Loucy (cell line): ENCODE measurements at regions not wholly inside any gene's neighbourhood (a gene's known extent, or its start where the extent isn't known, plus 50 kb on each side); places are given as distances from the start of the nearest gene placed in this dataset.

Source experiments
- H2AFZ ChIP-seq: fragments of 200-600 bp; sonication (generic); 2 replicates; pipeline ENCODE4 v1.6.0; 2016; ENCODE audit warnings: antibody characterized with exemption, mild to moderate bottlenecking, low read length, moderate library complexity
- H3F3A ChIP-seq: fragments of 200-600 bp; 2 replicates; pipeline ENCODE4 v1.6.0; 2016; ENCODE audit warnings: antibody characterized with exemption, low read depth, mild to moderate bottlenecking
- H3K27me3 ChIP-seq: fragments of 200-600 bp; sonication (generic); 2 replicates; pipeline ENCODE4 v1.6.1; 2014; ENCODE audit warnings: low read length, mild to moderate bottlenecking; ENCODE audit not compliant: insufficient read depth, poor library complexity, severe bottlenecking
- H3K36me3 ChIP-seq: fragments of 200-600 bp; sonication (generic); 2 replicates; pipeline ENCODE4 v1.6.1; 2016; ENCODE audit warnings: low read length; ENCODE audit not compliant: insufficient read depth
- H3K4me1 ChIP-seq: fragments of 200-600 bp; sonication (generic); 2 replicates; pipeline ENCODE4 v1.5.1; 2014; ENCODE audit warnings: low read length, mild to moderate bottlenecking; ENCODE audit not compliant: insufficient read depth, poor library complexity, severe bottlenecking
- H3K4me2 ChIP-seq: fragments of 200-600 bp; sonication (generic); 2 replicates; pipeline ENCODE4 v1.6.0; 2014; ENCODE audit warnings: antibody characterized with exemption, low read length, low read depth, mild to moderate bottlenecking; ENCODE audit not compliant: poor library complexity, severe bottlenecking
- H3K4me3 ChIP-seq: fragments of 200-600 bp; sonication (generic); 2 replicates; pipeline ENCODE4 v1.5.1; 2014; ENCODE audit warnings: low read length, mild to moderate bottlenecking, mixed read lengths; ENCODE audit not compliant: poor library complexity, severe bottlenecking
- H3K79me2 ChIP-seq: fragments of 200-600 bp; sonication (generic); 2 replicates; pipeline ENCODE4 v1.6.1; 2014; ENCODE audit warnings: low read length; ENCODE audit not compliant: insufficient read depth
- H3K9ac ChIP-seq: fragments of 200-600 bp; sonication (generic); 2 replicates; pipeline ENCODE4 v1.6.0; 2014; ENCODE audit warnings: mild to moderate bottlenecking, low read depth, low read length, moderate library complexity; ENCODE audit not compliant: poor library complexity, severe bottlenecking
- H3K9me2 ChIP-seq: fragments of 200-600 bp; sonication (generic); replicated peaks from 2 replicates; pipeline ENCODE4 v1.6.1; 2016; ENCODE audit warnings: low read depth, low read length, mixed read lengths
- H3K9me3 ChIP-seq: fragments of 200-600 bp; sonication (generic); 2 replicates; pipeline ENCODE4 v1.6.1; 2014; ENCODE audit warnings: mild to moderate bottlenecking, antibody characterized with exemption, low read length, low read depth; ENCODE audit not compliant: insufficient read depth
- H4K20me1 ChIP-seq: fragments of 200-600 bp; sonication (generic); 2 replicates; pipeline ENCODE4 v1.6.0; 2014; ENCODE audit warnings: antibody characterized with exemption, low read length, mild to moderate bottlenecking; ENCODE audit not compliant: insufficient read depth, poor library complexity, severe bottlenecking
- EZH2phosphoT487 ChIP-seq: fragments of 200-600 bp; IDR thresholded peaks from 2 replicates; pipeline ENCODE4 v1.6.1; 2018; ENCODE audit warnings: antibody characterized with exemption, mild to moderate bottlenecking, moderate library complexity, borderline replicate concordance
- TF ChIP-seq, protein P1 (sequence below): fragments of 200-600 bp; sonication (generic); conservative IDR thresholded peaks from 2 replicates; pipeline ENCODE4 v1.5.1; 2014; ENCODE audit warnings: mild to moderate bottlenecking, antibody characterized with exemption, low read length

DNA sequence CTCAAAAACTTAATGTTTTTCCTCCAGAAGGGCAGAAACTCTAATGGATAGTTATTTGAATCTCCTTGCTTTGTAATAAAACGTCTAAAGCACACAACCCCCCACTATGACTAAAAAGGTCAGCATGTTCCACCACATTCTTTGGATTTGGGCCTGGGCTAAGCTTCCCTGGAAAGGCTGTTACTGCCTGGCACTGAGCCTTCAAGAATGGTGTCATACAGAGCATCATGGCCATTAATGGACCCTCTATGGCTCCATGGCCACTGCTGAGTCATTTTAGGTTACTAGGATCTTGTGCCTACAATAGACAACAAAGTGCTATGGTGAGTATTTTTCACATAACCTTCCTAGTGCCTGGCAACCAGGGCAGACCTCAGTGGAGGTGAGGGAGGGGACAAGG lies 242.6 kb upstream of the FAT3 start:
- Histone ChIP-seq H3K79me2 (no peaks in the 10 kb centered on the region), H3F3A (no peaks in the 10 kb centered on the region), H3K9me3 (no peaks in the 10 kb centered on the region), H3K36me3 (no peaks in the 10 kb centered on the region), H3K4me3 (no peak overlapping the region), H3K9me2 (no peaks in the 10 kb centered on the region), H3K4me1 (no peaks in the 10 kb centered on the region), H3K4me2 (no peak overlapping the region), H4K20me1 (no peaks in the 10 kb centered on the region), H3K9ac (no peak overlapping the region), H2AFZ (no peak overlapping the region), H3K27me3 (no peaks in the 10 kb centered on the region)
- no peak for TF ChIP-seq EZH2phosphoT487
- TF ChIP-seq, protein P1, sequence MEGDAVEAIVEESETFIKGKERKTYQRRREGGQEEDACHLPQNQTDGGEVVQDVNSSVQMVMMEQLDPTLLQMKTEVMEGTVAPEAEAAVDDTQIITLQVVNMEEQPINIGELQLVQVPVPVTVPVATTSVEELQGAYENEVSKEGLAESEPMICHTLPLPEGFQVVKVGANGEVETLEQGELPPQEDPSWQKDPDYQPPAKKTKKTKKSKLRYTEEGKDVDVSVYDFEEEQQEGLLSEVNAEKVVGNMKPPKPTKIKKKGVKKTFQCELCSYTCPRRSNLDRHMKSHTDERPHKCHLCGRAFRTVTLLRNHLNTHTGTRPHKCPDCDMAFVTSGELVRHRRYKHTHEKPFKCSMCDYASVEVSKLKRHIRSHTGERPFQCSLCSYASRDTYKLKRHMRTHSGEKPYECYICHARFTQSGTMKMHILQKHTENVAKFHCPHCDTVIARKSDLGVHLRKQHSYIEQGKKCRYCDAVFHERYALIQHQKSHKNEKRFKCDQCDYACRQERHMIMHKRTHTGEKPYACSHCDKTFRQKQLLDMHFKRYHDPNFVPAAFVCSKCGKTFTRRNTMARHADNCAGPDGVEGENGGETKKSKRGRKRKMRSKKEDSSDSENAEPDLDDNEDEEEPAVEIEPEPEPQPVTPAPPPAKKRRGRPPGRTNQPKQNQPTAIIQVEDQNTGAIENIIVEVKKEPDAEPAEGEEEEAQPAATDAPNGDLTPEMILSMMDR = no peak

DNA sequence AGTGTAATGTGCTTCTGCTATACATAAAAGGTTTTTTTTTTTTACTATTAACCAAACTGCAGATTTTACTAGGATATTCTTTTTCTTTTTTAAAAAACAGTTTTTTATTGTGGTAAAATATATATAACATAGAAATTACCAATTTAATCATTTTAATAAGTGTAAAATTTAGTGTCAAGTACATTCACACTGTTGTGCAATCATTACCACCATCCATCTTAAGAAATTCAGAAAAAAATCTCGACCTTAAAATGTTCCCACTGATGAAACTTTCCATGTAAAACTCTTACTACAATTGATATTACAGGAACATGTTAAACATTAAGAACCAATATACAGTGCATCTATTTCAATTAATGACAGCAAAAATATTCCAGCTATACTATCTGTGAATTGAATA lies 244.8 kb upstream of the FAT3 start:
- Histone ChIP-seq H3F3A (no peaks in the 10 kb centered on the region), H3K4me2 (no peak overlapping the region), H3K79me2 (no peaks in the 10 kb centered on the region), H3K9me2 (no peaks in the 10 kb centered on the region), H2AFZ (no peak overlapping the region), H3K9ac (no peak overlapping the region), H3K4me3 (no peak overlapping the region), H4K20me1 (no peaks in the 10 kb centered on the region), H3K27me3 (no peaks in the 10 kb centered on the region), H3K4me1 (no peaks in the 10 kb centered on the region), H3K36me3 (no peaks in the 10 kb centered on the region), H3K9me3 (no peaks in the 10 kb centered on the region)
- TF ChIP-seq, protein P1 = no peak
- TF ChIP-seq EZH2phosphoT487 = no peak

DNA sequence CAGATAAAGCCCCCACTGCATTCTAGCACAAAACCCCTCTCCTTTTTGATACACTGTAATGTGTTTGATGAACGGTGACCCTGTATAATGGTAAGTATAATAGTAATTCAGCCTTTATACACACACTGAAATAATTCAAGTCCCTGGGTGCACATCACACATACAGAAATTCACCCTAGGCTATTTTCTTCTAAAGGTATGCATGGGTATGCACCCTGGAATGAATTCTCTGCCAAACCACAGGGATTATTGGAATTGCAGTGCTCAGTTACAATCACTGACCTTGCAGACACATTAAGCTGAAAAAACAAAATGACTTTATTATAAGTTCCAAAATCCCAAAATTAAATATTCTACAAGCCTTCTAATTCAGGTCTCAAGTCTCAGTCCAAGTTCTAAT lies 245.9 kb upstream of the FAT3 start:
- H3K9ac ChIP-seq = no peak overlapping the region
- no peaks in the 10 kb centered on the region for H3F3A ChIP-seq
- no peak overlapping the region for H3K4me2 ChIP-seq
- H3K9me3 ChIP-seq = no peaks in the 10 kb centered on the region
- no peaks in the 10 kb centered on the region for H3K9me2 ChIP-seq
- H3K36me3 ChIP-seq = no peaks in the 10 kb centered on the region
- no peaks in the 10 kb centered on the region for H3K79me2 ChIP-seq
- TF ChIP-seq EZH2phosphoT487 = no peak
- TF ChIP-seq, protein P1 = no peak
- H2AFZ ChIP-seq = no peak overlapping the region
- no peaks in the 10 kb centered on the region for H4K20me1 ChIP-seq
- H3K4me3 ChIP-seq = no peak overlapping the region
- no peaks in the 10 kb centered on the region for H3K4me1 ChIP-seq
- no peaks in the 10 kb centered on the region for H3K27me3 ChIP-seq
